ENCODE measurements at regions not wholly inside any gene's neighbourhood (a gene's known extent, or its start where the extent isn't known, plus 50 kb on each side); places are given as distances from the start of the nearest gene placed in this dataset.

DNA sequence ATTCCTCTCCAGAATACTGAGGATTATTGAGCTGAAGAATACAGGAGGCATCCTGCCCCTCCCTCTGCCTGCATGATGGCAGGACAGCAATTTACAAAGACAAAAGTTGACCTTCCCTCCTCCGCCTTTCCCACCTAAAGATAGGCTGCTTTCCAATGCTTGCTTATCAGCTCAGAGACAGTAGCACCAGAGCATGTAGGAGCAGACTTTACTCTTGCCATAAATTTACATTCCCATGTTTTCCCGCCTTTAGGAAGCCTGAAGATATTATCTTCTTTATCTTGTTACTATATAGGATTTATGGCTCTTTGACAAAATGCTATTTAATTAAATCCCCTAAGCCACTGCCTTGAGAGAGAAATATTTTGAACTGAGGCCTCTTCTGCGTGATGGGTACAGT is 135.6 kb upstream of the HNMT start:
- TF ChIP-seq, protein P1, sequence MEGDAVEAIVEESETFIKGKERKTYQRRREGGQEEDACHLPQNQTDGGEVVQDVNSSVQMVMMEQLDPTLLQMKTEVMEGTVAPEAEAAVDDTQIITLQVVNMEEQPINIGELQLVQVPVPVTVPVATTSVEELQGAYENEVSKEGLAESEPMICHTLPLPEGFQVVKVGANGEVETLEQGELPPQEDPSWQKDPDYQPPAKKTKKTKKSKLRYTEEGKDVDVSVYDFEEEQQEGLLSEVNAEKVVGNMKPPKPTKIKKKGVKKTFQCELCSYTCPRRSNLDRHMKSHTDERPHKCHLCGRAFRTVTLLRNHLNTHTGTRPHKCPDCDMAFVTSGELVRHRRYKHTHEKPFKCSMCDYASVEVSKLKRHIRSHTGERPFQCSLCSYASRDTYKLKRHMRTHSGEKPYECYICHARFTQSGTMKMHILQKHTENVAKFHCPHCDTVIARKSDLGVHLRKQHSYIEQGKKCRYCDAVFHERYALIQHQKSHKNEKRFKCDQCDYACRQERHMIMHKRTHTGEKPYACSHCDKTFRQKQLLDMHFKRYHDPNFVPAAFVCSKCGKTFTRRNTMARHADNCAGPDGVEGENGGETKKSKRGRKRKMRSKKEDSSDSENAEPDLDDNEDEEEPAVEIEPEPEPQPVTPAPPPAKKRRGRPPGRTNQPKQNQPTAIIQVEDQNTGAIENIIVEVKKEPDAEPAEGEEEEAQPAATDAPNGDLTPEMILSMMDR (IDR thresholded peaks at IDR 0.05), result no peak
- no peak for TF ChIP-seq POLR2A (IDR thresholded peaks at IDR 0.05)
